ENCODE measurements at regions not wholly inside any gene's neighbourhood (a gene's known extent, or its start where the extent isn't known, plus 50 kb on each side); places are given as distances from the start of the nearest gene placed in this dataset.
A peak's percentile ranks its signal among the peaks of the same experiment; 100 is the strongest.

GRCh38 chr22:33984656-33985285 lies 64.5 kb upstream of the LARGE1 start:
- no peak for DNase-seq (ENCODE audit: low spot score)
- no peak overlapping the region for H3K4me2 ChIP-seq
- peak overlapping the region; percentile 63 for H3K27ac Mint-ChIP-seq
- H3K79me2 ChIP-seq (ENCODE audit: low read depth): no peaks in the 10 kb centered on the region
- H2AFZ ChIP-seq (replicated peaks): peak overlapping the region; percentile 42
- no peaks in the 10 kb centered on the region for H3K27me3 ChIP-seq
- H3K36me3 Mint-ChIP-seq: no peaks in the 10 kb centered on the region
- no peak overlapping the region for H3K9ac ChIP-seq
- H3K9me3 ChIP-seq (ENCODE audit: low read depth): no peaks in the 10 kb centered on the region
- no peak overlapping the region for H3K4me3 ChIP-seq
- no peak for TF ChIP-seq EZH2 (IDR thresholded peaks at IDR 0.05)
- no peak for TF ChIP-seq EZH2phosphoT487 (IDR thresholded peaks at IDR 0.05)
- no peak for TF ChIP-seq CTCF (IDR thresholded peaks at IDR 0.05)
- no peak overlapping the region for H3K27ac ChIP-seq
- H3K27me3 Mint-ChIP-seq (ENCODE audit: insufficient read depth, low read depth): peaks cover 5% of the 10 kb centered on the region
- H3K36me3 ChIP-seq: no peaks in the 10 kb centered on the region
- H3K4me1 Mint-ChIP-seq: peaks cover 12% of the 10 kb centered on the region
- H4K20me1 ChIP-seq (ENCODE audit: low read depth): no peaks in the 10 kb centered on the region
- no peak overlapping the region for H3K4me3 Mint-ChIP-seq
- no peaks in the 10 kb centered on the region for H3K9me3 Mint-ChIP-seq
- H3F3A ChIP-seq (ENCODE audit: low read depth): no peaks in the 10 kb centered on the region
- peaks cover 13% of the 10 kb centered on the region for H3K4me1 ChIP-seq

GRCh38 chr22:33985506-33985905 lies 65.2 kb upstream of the LARGE1 start:
- DNase-seq (ENCODE audit: low spot score): no peak
- no peak overlapping the region for H3K27ac ChIP-seq
- H3K4me1 Mint-ChIP-seq: peaks cover 12% of the 10 kb centered on the region
- no peak overlapping the region for H3K27ac Mint-ChIP-seq
- H4K20me1 ChIP-seq (ENCODE audit: low read depth): no peaks in the 10 kb centered on the region
- no peaks in the 10 kb centered on the region for H3F3A ChIP-seq (ENCODE audit: low read depth)
- H3K4me2 ChIP-seq: no peak overlapping the region
- H3K4me3 ChIP-seq: no peak overlapping the region
- H3K4me3 Mint-ChIP-seq: no peak overlapping the region
- H3K36me3 Mint-ChIP-seq: no peaks in the 10 kb centered on the region
- peaks cover 5% of the 10 kb centered on the region for H3K27me3 Mint-ChIP-seq (ENCODE audit: insufficient read depth, low read depth)
- no peak overlapping the region for H3K9ac ChIP-seq
- peaks cover 13% of the 10 kb centered on the region for H3K4me1 ChIP-seq
- no peaks in the 10 kb centered on the region for H3K27me3 ChIP-seq
- TF ChIP-seq EZH2 (IDR thresholded peaks at IDR 0.05) (no peak), EZH2phosphoT487 (IDR thresholded peaks at IDR 0.05) (no peak), CTCF (IDR thresholded peaks at IDR 0.05) (no peak)
- no peaks in the 10 kb centered on the region for H3K9me3 ChIP-seq (ENCODE audit: low read depth)
- H3K36me3 ChIP-seq: no peaks in the 10 kb centered on the region
- no peak overlapping the region for H2AFZ ChIP-seq (replicated peaks)
- H3K79me2 ChIP-seq (ENCODE audit: low read depth): no peaks in the 10 kb centered on the region
- no peaks in the 10 kb centered on the region for H3K9me3 Mint-ChIP-seq

GRCh38 chr22:33986167-33986771 lies 66.0 kb upstream of the LARGE1 start:
- Histone ChIP-seq H3K4me2 (no peak overlapping the region), H3K36me3 (no peaks in the 10 kb centered on the region), H2AFZ (replicated peaks) (peak overlapping the region; percentile 63)

More at GRCh38 chr22:33986167-33986771, 66.0 kb upstream of the LARGE1 start:
- H3K27ac Mint-ChIP-seq: no peak overlapping the region
- H3F3A ChIP-seq (ENCODE audit: low read depth): no peaks in the 10 kb centered on the region
- H3K27me3 ChIP-seq: no peaks in the 10 kb centered on the region
- no peak overlapping the region for H3K9ac ChIP-seq
- H4K20me1 ChIP-seq (ENCODE audit: low read depth): no peaks in the 10 kb centered on the region
- no peaks in the 10 kb centered on the region for H3K36me3 Mint-ChIP-seq
- H3K27me3 Mint-ChIP-seq (ENCODE audit: insufficient read depth, low read depth): peaks cover 5% of the 10 kb centered on the region
- peaks cover 13% of the 10 kb centered on the region for H3K4me1 ChIP-seq
- no peaks in the 10 kb centered on the region for H3K9me3 ChIP-seq (ENCODE audit: low read depth)
- TF ChIP-seq CTCF (IDR thresholded peaks at IDR 0.05) (no peak), EZH2phosphoT487 (IDR thresholded peaks at IDR 0.05) (no peak), EZH2 (IDR thresholded peaks at IDR 0.05) (no peak)
- H3K9me3 Mint-ChIP-seq: no peaks in the 10 kb centered on the region
- H3K27ac ChIP-seq: no peak overlapping the region
- H3K4me3 Mint-ChIP-seq: no peak overlapping the region
- no peak for DNase-seq (ENCODE audit: low spot score)
- no peak overlapping the region for H3K4me3 ChIP-seq
- no peaks in the 10 kb centered on the region for H3K79me2 ChIP-seq (ENCODE audit: low read depth)
- peaks cover 12% of the 10 kb centered on the region for H3K4me1 Mint-ChIP-seq
